ENCODE measurements at regions not wholly inside any gene's neighbourhood (a gene's known extent, or its start where the extent isn't known, plus 50 kb on each side); places are given as distances from the start of the nearest gene placed in this dataset.

DNA sequence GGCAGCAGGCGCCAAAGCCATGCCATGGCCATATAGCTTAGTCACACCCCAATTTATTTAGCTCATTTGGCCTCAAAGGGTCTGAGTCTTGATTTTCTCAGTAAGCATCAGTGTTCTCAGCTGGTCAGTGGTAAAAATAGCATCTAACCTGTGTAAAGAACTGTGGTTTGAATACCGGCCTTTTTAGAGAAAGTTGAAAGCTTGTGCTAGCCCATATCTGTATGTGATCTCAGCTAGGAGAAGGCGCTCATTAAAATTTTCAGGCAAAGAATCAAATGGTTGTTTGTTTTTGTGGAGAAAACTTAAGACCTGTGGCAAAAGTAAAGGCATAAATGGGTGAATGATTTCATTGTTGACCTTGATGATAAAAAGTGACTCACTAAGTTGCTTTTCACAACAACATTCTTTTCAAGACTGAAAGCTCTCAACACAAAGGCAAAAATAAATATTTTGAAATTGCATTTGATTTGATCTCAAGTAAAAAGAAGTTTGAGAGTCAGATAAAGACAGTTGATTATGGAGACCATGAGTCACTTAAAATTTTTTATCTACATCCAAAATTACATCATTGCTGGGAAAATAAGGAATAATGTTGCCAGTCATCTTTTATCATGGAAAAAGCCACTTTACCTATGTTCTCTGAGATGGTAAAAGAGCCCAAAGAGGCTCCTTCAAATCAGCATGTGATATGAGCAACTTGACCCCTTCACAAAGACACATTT lies 128.5 kb upstream of the RGS6 start:
- TF ChIP-seq, protein P1, sequence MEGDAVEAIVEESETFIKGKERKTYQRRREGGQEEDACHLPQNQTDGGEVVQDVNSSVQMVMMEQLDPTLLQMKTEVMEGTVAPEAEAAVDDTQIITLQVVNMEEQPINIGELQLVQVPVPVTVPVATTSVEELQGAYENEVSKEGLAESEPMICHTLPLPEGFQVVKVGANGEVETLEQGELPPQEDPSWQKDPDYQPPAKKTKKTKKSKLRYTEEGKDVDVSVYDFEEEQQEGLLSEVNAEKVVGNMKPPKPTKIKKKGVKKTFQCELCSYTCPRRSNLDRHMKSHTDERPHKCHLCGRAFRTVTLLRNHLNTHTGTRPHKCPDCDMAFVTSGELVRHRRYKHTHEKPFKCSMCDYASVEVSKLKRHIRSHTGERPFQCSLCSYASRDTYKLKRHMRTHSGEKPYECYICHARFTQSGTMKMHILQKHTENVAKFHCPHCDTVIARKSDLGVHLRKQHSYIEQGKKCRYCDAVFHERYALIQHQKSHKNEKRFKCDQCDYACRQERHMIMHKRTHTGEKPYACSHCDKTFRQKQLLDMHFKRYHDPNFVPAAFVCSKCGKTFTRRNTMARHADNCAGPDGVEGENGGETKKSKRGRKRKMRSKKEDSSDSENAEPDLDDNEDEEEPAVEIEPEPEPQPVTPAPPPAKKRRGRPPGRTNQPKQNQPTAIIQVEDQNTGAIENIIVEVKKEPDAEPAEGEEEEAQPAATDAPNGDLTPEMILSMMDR (IDR thresholded peaks at IDR 0.05), result no peak
- TF ChIP-seq POLR2AphosphoS5 (IDR thresholded peaks at IDR 0.05) (no peak), POLR2A (IDR thresholded peaks at IDR 0.05) (no peak), EP300 (IDR thresholded peaks at IDR 0.05) (no peak)

Data from sigmoid colon (tissue), 4 donors.